DMS 273 (cell line): ENCODE measurements at regions not wholly inside any gene's neighbourhood (a gene's known extent, or its start where the extent isn't known, plus 50 kb on each side); places are given as distances from the start of the nearest gene placed in this dataset.

Source experiments
- DNase-seq: peaks from one replicate; lab custom pipeline; 2025; ENCODE audit not compliant: unreplicated experiment; lab: John Stamatoyannopoulos, UW

DNA sequence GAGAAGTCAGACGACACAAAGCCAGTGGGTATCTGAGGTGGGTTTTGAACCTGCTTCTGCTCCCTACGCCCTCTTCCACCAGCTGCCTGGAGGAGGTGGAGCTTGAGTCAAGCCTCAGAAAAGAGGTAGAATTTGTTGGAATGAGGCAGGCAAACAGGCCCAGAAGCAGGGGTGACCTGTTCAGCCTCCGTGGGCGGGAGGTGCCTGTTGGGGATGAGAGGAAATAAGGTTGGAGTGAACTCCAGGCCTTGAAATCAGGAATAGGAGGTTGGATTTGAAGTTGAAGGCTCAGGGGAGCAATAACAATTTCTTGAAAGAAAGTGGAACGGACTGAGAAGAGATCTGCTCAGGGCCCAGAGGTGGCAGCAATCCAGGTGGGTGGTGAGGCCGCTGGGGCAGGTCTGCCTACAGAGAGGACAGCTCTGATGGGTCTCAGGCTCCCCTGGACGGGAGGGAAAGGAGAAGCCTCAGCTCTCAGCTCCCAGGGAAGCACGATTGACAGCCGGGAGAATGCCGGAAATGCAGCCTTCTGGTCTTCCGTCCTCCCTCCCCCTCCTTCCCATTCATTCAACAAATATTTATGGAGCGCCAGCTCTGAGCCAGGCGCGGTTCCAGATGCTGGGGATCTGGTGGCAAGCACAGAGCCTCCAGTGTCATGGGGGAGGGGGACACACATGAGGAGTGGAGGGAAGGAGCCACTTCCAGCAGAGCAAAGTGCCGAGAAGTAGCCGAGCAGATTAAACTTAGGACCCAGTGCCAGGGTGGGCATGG is 61.9 kb upstream of the CIBAR2 start:
- DNase-seq: peak; percentile 88

- DNase-seq: no peak
Observed at GRCh38 chr16:85174871-85175723, 62.8 kb upstream of the CIBAR2 start.

DNA sequence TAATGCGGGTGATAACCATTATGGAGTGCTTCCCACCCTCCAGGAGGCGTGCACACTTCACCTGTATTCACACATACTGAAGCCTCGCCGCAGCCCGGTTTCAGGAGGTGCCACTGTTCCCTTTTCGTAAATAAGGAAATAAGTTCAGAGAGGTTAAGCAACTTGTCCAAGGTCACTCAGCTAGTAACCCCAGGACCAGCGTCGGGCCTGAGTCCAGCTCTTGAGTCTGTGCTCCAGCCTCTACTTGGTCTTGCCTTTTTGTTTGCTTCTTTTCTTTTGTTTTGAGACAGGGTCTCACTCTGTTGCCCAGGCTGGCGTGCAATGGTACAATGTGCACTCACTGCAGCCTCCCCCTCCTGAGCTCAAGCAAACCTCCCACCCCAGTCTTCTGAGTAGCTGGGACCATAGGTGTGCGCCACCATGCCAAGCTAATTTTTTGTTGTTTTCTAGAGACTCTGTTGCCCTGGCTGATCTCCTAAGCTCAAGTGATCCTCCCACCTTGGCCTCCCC is 63.5 kb upstream of the CIBAR2 start:
- DNase-seq: no peak

DNA sequence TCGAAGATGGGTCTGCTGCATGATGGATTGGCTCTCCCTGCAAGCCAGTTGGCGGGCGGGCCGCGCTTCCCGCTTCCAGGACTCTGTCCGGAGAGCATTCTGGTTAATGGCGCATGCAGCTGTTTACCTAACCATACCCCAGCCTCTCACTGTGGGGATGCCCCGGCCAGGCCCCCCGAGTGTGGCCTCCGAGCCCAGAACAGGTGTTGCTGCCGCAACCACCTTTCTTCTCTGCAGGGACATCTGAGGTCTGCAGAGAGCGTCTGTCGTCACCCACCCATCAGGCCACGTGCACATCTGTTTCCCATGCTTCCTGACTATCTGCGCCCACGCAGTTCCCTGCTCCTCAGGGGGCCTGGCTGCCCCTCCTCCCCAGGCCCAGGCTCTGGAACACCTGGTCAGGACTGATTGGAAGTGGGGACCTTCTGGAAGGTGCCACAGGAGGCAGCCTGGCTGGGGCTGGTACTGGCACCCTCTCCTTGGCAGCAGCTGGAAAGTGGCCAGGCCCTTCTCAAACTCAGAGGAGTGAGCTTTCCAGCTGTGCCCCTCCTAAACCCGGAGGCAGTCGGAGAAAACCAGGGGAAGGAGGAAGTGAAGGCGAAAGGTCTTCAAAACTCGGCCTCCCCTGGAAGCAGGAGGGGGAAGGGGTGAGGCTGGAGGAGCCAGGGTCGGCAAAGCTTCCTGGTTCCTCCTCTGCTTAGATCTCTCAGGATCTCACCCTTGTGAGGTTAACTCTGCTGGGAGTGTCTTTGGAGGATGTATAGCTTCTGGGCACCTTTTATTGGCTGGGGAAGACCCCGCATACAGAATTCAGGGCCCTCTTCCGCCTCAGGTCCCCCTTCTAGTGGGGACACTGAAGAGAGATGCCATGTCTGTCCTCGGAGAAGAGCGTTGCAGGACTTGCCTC is 64.5 kb upstream of the CIBAR2 start:
- DNase-seq: peak; percentile 92

GRCh38 chr16:85177448-85177846 is 65.2 kb upstream of the CIBAR2 start:
- no peak for DNase-seq

DNA sequence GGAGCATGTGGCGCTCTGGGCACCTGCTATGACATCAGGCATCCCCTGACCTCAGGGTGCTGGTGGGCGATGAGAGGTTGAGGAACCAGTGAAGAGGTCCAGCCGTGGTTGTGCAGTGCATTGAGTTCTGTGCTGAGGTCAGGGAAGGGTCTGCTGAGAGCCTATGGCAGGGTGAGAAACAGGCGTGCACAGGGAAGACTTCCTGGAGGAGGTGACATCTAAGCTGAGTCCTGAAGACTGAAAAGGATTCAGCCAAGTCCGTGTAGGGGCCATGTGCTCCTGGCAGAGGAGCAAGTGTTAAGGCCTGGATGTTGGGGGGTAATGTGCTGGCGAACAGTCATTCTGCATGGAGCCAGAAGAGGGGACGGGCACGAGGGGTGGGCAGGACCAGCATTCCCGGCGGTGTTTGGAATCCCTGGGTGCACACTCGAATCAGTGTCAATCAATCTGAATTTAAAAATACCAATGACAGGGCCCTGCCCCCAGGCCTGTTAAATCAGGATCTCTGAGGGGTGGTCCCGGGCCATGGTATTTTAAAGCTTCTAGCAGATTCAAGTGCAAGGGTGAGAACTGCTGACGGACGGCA is 65.8 kb upstream of the CIBAR2 start:
- DNase-seq: no peak

GRCh38 chr16:85178596-85178995 is 66.3 kb upstream of the CIBAR2 start:
- no peak for DNase-seq

DNA sequence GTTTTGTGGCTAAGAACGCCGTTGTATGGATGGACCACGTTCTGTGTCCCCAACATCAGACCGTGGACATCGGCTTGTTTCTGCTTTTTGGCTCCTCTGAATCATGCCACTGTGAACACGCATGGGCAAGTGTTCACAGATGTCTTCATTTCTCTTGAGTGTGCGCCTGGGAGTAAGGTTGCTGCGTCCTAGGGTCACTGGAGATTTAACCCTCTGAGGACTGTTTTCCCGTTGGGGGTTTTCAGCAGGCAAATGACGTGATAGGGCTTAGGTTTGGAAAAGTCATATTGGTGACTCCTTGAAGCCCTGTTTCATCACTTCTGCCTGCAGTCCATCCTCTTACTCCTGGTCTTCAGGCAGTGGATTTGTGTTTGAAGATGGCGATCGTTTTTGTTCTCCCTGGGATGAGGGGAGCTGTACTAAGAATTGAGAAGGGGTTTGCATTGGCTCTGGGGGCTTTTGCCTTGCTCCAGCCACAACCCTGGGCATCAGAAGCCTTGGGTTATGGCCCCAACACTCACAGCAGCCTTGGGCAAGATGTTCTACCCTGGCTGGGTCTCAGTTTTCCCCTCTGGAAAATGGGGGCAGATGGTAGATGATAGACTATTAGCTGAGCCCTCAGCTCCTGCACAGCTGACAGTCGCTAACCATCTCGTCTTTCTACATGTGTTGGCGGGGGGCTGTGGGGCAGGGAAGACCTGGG is 67.2 kb upstream of the CIBAR2 start:
- no peak for DNase-seq

- no peak for DNase-seq
Observed at GRCh38 chr16:85180047-85180826, 68.0 kb upstream of the CIBAR2 start.

DNA sequence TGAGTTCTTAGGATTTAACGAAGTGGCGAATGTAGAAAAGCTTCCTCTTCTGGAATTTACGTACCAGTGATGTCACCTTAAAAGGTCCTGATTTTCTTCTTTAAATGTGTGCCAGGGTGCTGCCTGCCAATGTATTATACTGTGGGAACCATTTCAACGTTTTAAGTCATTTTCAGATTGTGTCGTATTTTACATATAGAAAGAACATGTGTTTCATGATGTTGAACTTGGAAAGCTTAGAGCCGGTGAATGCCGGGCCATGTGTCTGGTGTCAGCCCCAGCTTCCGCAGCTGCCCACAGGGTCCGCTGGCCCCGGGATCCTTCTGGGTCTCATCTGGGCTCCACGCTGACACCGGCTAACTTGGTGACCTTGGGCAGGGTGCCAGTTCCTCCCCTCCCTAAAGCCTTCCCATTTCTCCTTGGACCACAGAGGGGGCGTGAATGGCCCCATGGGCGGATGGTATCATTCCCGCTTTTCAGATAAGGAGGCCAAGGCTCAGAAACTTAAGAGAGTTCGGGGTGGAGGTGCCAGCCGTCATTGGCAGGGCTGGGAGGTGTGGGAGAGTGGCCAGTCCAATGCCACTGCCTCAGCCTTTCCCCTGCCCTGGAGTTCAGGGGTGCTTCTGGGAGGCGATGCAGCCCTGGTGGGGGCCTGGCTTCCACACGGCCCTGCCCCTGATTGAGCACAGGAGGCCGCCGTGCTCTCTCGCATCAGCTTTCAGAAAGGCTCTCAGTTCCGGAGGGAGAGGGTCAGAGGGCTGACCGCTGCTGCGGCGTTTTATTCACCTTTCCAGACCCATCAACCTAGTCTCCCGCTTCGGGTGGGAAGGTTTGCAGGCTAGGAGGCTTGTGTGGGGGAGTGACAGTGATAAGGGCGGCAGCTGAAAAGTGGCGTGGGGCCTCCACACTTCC is 68.8 kb upstream of the CIBAR2 start:
- DNase-seq: no peak

DNA sequence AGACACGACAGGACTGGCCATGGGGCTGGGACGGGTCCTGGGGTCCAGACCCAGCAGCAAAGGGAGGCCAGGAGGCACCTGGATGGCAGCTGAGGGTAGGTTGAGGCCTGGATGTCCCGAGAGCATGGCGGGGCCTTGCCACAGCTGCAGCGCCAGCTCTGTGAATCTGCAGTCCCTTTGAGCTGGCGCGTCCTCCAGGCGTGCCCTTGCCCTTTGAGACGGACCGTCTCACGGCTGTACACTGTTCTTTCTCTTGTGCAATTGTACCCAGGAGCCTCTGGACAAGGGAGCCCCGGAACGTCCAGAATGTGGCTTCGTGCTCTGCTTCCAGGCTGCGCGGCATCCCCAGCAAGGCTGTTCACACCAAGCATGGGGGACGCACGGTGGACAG is 69.5 kb upstream of the CIBAR2 start:
- no peak for DNase-seq

DNA sequence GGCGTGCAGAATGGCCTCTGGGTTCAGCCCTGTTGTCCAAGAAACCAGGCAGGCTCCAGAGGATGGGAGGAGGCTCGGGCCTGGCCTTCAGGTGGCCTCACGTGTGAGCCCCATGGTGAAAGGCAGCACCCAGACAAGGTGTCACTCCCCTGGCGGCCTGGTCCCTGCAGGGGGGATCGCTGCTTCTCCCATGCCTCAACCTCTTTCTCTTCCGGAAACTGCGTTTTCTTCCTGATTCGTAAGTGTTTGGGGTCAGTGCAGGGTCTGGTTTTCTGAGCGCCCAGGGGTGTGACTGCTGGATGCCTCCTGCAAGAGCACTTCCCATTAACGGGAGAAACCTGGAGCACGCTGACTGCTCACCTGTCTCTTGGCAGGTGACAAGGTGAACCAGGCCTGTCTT is 70.0 kb upstream of the CIBAR2 start:
- no peak for DNase-seq

DNA sequence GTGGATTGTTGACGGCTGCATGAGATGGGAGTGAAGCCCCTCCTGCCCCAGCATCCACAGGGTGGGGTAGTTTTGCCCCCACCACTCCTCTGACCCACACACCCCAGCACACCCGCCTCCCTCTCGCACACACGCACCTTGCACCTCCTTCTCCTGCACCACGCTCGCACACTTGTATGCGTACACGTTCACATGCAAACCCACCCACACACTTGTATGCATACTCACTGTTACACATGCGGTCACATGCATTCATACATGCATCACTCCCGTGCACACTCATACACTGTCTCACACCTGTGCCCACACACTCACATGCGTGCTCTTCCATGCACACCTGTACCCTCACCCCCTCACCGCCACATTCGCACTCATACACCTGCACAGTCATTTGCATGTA is 70.5 kb upstream of the CIBAR2 start:
- no peak for DNase-seq

DNA sequence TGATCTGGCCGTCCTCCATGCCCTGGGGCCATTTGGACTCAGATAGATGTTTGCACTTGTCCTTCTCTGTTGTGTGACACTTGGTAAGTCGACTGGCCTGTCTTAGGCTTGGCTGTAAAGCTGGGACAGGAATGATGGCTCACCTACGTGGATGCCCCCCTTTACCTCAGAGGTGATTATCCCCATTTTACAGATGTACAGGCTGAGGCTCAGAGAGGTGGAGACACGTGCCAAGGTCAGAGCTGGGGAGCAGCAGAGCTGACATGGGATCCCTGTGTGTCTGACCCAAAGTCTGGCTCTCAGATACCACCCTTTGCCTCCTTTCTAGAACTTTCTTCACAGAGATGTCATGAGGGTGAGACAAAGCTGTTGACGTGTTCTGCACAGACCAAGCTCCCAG is 71.3 kb upstream of the CIBAR2 start:
- DNase-seq: no peak

GRCh38 chr16:85184404-85184803 is 72.1 kb upstream of the CIBAR2 start:
- DNase-seq: no peak

- DNase-seq: no peak
Observed at GRCh38 chr16:85185303-85186100, 73.2 kb upstream of the CIBAR2 start.

GRCh38 chr16:85187002-85187401 is 74.7 kb upstream of the CIBAR2 start:
- DNase-seq: no peak

- DNase-seq: no peak
Observed at GRCh38 chr16:85187447-85187846, 75.2 kb upstream of the CIBAR2 start.
